T-cell (primary cell): ENCODE measurements at regions not wholly inside any gene's neighbourhood (a gene's known extent, or its start where the extent isn't known, plus 50 kb on each side); places are given as distances from the start of the nearest gene placed in this dataset.

Experiments used
- ATAC-seq, 4 experiments: fragments of 200-7000 bp in 3 of 4; fragments of 150-1000 bp in 1 of 4; cut with Tn5 transposase; replicated peaks in 1 of 4; 1 replicate in 3 of 4; 2 replicates in 1 of 4; pipeline ENCODE4 v1.10.0; 2021; ENCODE audit warnings: moderate library complexity in 3 of 4, mild to moderate bottlenecking in 2 of 4, moderate number of reproducible peaks in 1 of 4
- CTCF ChIA-PET, 2 donors: fragments of 300-600 bp; sonication (Branson Sonifier 250); formaldehyde crosslinking; loops; one replicate each; lab custom pipeline; 2022; ENCODE audit warnings: antibody characterized with exemption in 2 of 2; lab: Charles Lee
- POLR2A ChIA-PET, 2 donors: fragments of 300-600 bp; sonication (Branson Sonifier 250); formaldehyde crosslinking; loops; one replicate each; lab custom pipeline; 2022; ENCODE audit warnings: antibody characterized with exemption in 2 of 2; lab: Charles Lee
- DNase-seq, 35 experiments: peaks; one replicate each; pipeline versions ENCODE4 v3.0.0 to v3.0.0-alpha.2; 2013 to 2023
- H3K27ac ChIP-seq: one replicate; pipeline ENCODE4 v1.5.1; 2013; ENCODE audit warnings: low read length
- H3K27me3 ChIP-seq, 2 experiments: replicated peaks in 1 of 2; 1 replicate in 1 of 2; 2 replicates in 1 of 2; pipeline versions ENCODE4 v1.6.1 to v1.7.0; 2013; ENCODE audit warnings: low read length in 1 of 2, mixed read lengths in 1 of 2; ENCODE audit not compliant: control insufficient read depth in 2 of 2, insufficient read depth in 2 of 2; ENCODE audit errors: extremely low read depth in 1 of 2
- H3K36me3 ChIP-seq, 2 donors: 1 replicate in 1 of 2; 2 replicates in 1 of 2; pipeline versions ENCODE4 v1.6.1 to v1.7.0; 2013; ENCODE audit warnings: low read length in 1 of 2; ENCODE audit not compliant: control insufficient read depth in 2 of 2, insufficient read depth in 1 of 2; ENCODE audit errors: extremely low read depth in 1 of 2
- H3K4me1 ChIP-seq, 2 experiments: 1 replicate in 1 of 2; 2 replicates in 1 of 2; pipeline versions ENCODE4 v1.6.1 to v1.7.0; 2013; ENCODE audit warnings: low read length in 2 of 2, mixed read lengths in 1 of 2; ENCODE audit not compliant: insufficient read depth in 2 of 2, control insufficient read depth in 1 of 2; ENCODE audit errors: extremely low read depth in 1 of 2
- H3K4me3 ChIP-seq, 2 donors: 1 replicate in 1 of 2; 2 replicates in 1 of 2; pipeline versions ENCODE4 v1.5.1 to v1.7.0; 2013; ENCODE audit warnings: mild to moderate bottlenecking in 2 of 2, low read length in 1 of 2, moderate library complexity in 1 of 2; ENCODE audit not compliant: control insufficient read depth in 1 of 2; ENCODE audit errors: extremely low read depth in 1 of 2
- H3K9me3 ChIP-seq: 2 replicates; pipeline ENCODE4 v1.7.0; 2013
- H3K27ac Mint-ChIP-seq, 2 donors: one replicate each; pipeline ENCODE4 v1.8.0; 2020 to 2021; ENCODE audit warnings: mild to moderate bottlenecking in 2 of 2, mixed read lengths in 2 of 2
- H3K27me3 Mint-ChIP-seq, 2 donors: one replicate each; pipeline ENCODE4 v1.8.0; 2021 to 2022; ENCODE audit warnings: mixed read lengths in 2 of 2
- H3K36me3 Mint-ChIP-seq: one replicate; pipeline ENCODE4 v1.8.0; 2021; ENCODE audit warnings: mixed read lengths
- H3K4me1 Mint-ChIP-seq, 3 donors: one replicate each; pipeline ENCODE4 v1.8.0; 2020 to 2022; ENCODE audit warnings: mixed read lengths in 3 of 3, mild to moderate bottlenecking in 1 of 3
- H3K4me3 Mint-ChIP-seq, 3 donors: one replicate each; pipeline ENCODE4 v1.8.0; 2020 to 2022; ENCODE audit warnings: mild to moderate bottlenecking in 3 of 3, mixed read lengths in 3 of 3, moderate library complexity in 3 of 3
- H3K9me3 Mint-ChIP-seq, 3 donors: one replicate each; pipeline ENCODE4 v1.8.0; 2020 to 2022; ENCODE audit warnings: mixed read lengths in 3 of 3
- WGBS: methylation state at CpG from one replicate; pipeline ENCODE4 v1.1.5; 2013; ENCODE audit warnings: missing lambda C conversion rate; ENCODE audit not compliant: insufficient coverage; 5-methylcytosine and 5-hydroxymethylcytosine counted together

DNA sequence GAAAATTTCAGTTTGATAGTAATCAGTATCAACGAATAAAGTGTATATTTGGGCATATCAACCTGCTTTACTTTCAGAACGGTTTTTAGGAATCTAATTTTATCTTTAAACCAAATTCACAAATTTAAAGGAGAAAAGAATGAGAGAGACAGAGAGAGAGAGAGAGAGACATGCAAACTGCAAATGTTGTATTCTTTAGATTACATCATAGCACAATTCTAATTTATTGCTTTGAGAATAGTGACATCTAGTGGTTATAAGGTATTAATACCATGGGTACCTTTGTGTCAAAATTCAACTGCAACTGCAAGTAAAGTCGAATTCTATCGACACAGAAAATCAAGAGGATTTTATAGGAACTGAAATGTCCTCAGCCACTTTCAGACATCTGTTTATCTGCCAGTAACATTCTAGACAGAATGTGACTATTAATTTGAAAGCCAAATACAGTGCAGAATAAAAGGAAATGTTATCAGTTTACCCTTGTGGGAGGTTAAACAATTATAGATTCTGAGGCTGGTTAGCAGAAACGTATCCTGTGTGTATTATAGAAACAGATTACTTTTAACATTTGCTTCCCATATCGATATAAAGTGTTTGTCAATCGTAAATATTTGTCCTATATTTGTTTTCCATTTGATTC, 529.8 kb upstream of the VRK2 start:
- H3K4me3 ChIP-seq: no peak overlapping the region
- H3K4me3 Mint-ChIP-seq: no peak overlapping the region
- DNase-seq (peak in 1 of 35 experiments; percentile 29), ATAC-seq (no peak)
- no peaks in the 10 kb centered on the region for H3K9me3 ChIP-seq
- H3K27me3 Mint-ChIP-seq: no peaks in the 10 kb centered on the region
- no peak overlapping the region for H3K27ac Mint-ChIP-seq
- no peak overlapping the region for H3K27ac ChIP-seq
- ChIA-PET CTCF (interaction anchor here in 1 of 2 donors (1.0 kb wide), 1 partner anchor 13 kb away, joined by 3 read pairs; no protein-coding TSS in a partner anchor), POLR2A (no interaction called here)
- no peaks in the 10 kb centered on the region for H3K36me3 Mint-ChIP-seq
- no peaks in the 10 kb centered on the region for H3K4me1 ChIP-seq
- WGBS: no CpG with 5 or more reads among the region's 7 CpGs
- no peaks in the 10 kb centered on the region for H3K4me1 Mint-ChIP-seq
- H3K36me3 ChIP-seq: no peaks in the 10 kb centered on the region
- no peaks in the 10 kb centered on the region for H3K27me3 ChIP-seq
- peaks cover 0 to under 1% (median under 1%) of the 10 kb centered on the region in 3 donors for H3K9me3 Mint-ChIP-seq

DNA sequence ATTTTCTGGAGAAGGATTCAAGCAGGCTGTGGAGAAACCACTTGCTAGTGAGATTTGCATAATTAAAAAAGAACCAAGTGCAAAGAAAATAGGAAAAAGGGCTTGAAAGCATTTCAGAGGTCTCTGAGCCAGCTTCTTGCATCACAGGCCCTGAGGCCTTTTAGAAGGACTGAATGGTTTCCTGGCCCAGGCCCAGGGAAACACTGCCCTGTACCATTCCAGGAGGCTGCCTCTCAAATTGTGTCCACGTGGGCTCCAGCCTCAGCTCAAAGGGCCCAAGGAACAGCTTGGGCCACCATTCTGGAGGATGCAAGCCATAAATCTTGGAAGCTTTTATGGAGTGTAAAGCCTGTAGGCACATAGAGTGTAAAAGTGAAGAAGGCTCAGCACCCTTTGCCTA, 523.3 kb upstream of the VRK2 start:
- no peaks in the 10 kb centered on the region for H3K9me3 ChIP-seq
- no peaks in the 10 kb centered on the region for H3K36me3 ChIP-seq
- WGBS: 56% methylated on average over 1 of the region's 1 CpG
- H3K27ac Mint-ChIP-seq: no peak overlapping the region
- H3K4me3 ChIP-seq: no peak overlapping the region
- no peaks in the 10 kb centered on the region for H3K4me1 ChIP-seq
- H3K27me3 ChIP-seq: no peaks in the 10 kb centered on the region
- peaks cover 3 to 34% (median 20%) of the 10 kb centered on the region in 3 donors for H3K9me3 Mint-ChIP-seq
- ChIA-PET CTCF (no interaction called here), POLR2A (no interaction called here)
- no peak overlapping the region for H3K4me3 Mint-ChIP-seq
- no peaks in the 10 kb centered on the region for H3K4me1 Mint-ChIP-seq
- no peak overlapping the region for H3K27ac ChIP-seq
- no peaks in the 10 kb centered on the region for H3K36me3 Mint-ChIP-seq
- H3K27me3 Mint-ChIP-seq: no peaks in the 10 kb centered on the region
- ATAC-seq: no peak
- DNase-seq: no peak

DNA sequence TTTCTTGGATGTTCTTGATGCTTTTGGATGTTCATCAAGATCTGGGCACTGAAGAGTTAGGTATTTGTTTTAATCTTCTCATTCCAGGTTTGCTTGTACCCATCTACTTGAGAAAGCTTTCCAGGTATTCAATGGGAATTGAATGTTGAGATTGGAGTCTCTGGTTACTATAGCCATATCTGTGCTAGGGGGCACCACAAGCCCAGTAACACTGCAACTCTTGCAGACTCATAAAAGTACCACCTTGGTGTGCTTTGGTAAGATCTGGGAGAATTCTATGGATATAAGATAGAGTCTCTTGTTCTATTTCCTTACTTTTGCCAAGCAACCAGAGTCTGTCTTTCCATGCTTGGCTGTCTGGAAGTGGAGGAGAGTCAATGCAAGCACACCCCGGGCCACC, 518.9 kb upstream of the VRK2 start:
- DNase-seq: no peak
- no peaks in the 10 kb centered on the region for H3K27me3 Mint-ChIP-seq
- H3K27ac ChIP-seq: no peak overlapping the region
- no peak overlapping the region for H3K4me3 ChIP-seq
- H3K27me3 ChIP-seq: no peaks in the 10 kb centered on the region
- H3K9me3 ChIP-seq: no peaks in the 10 kb centered on the region
- no peaks in the 10 kb centered on the region for H3K4me1 Mint-ChIP-seq
- WGBS: 67% methylated on average over 1 of the region's 1 CpG
- H3K9me3 Mint-ChIP-seq: peaks cover 10 to 37% (median 21%) of the 10 kb centered on the region in 3 donors
- ChIA-PET POLR2A (no interaction called here), CTCF (no interaction called here)
- H3K36me3 ChIP-seq: no peaks in the 10 kb centered on the region
- ATAC-seq: no peak
- H3K4me1 ChIP-seq: no peaks in the 10 kb centered on the region
- H3K4me3 Mint-ChIP-seq: no peak overlapping the region
- H3K27ac Mint-ChIP-seq: no peak overlapping the region
- H3K36me3 Mint-ChIP-seq: no peaks in the 10 kb centered on the region

DNA sequence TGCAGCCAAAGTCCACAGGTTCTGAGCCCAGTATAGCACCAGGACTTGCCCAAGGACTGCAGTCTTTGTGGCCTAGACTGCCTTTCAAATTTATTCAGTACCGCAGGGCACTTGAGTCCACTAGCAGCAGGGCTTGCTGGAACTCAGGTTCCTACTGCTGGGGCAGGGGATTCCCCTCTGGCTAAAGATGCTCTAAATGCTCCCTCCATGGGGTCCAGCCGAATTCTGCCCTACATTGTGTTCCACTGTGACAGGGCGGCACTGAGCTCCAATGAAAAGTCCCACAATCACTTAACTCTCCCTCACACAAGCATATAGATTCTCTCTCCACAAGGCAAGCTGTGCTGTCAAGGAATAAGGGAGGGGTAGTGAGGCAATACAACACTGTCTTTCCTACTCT, 518.1 kb upstream of the VRK2 start:
- ChIA-PET CTCF (no interaction called here), POLR2A (no interaction called here)
- peaks cover 7 to 33% (median 21%) of the 10 kb centered on the region in 3 donors for H3K9me3 Mint-ChIP-seq
- no peaks in the 10 kb centered on the region for H3K36me3 Mint-ChIP-seq
- ATAC-seq (no peak), DNase-seq (no peak)
- Histone ChIP-seq H3K27me3 (no peaks in the 10 kb centered on the region), H3K4me3 (no peak overlapping the region), H3K4me1 (no peaks in the 10 kb centered on the region), H3K27ac (no peak overlapping the region), H3K9me3 (no peaks in the 10 kb centered on the region), H3K36me3 (no peaks in the 10 kb centered on the region)
- no peak overlapping the region for H3K4me3 Mint-ChIP-seq
- H3K4me1 Mint-ChIP-seq: no peaks in the 10 kb centered on the region
- no peak overlapping the region for H3K27ac Mint-ChIP-seq
- H3K27me3 Mint-ChIP-seq: no peaks in the 10 kb centered on the region
- WGBS: 80% methylated on average over 2 of the region's 3 CpGs

DNA sequence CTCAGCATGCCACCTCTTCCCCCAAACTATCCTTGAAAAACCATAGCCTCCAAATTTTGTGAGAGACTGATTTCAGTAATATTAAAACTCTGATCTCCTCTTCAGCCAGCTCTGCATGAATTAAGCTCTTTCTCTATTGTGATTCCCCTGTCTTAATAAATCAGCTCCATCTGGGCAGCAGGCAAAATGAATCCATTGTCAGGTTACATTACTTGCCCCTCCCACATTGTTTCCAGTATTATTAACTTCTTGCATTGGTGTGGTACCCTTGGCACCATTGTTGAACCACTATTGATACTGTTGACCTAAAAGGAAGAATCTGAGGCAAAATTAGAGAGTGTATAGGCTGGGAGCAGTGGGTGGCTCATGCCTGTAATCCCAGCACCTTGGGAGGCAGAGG, 512.2 kb upstream of the VRK2 start:
- Mint-ChIP-seq H3K4me3 (no peak overlapping the region), H3K4me1 (no peaks in the 10 kb centered on the region), H3K9me3 (peaks cover under 1 to 11% (median 6%) of the 10 kb centered on the region in 3 donors), H3K27me3 (no peaks in the 10 kb centered on the region), H3K36me3 (no peaks in the 10 kb centered on the region), H3K27ac (no peak overlapping the region)
- no peaks in the 10 kb centered on the region for H3K36me3 ChIP-seq
- ATAC-seq (no peak), DNase-seq (no peak)
- ChIA-PET CTCF (no interaction called here), POLR2A (no interaction called here)
- H3K9me3 ChIP-seq: no peaks in the 10 kb centered on the region
- no peak overlapping the region for H3K4me3 ChIP-seq
- H3K27ac ChIP-seq: no peak overlapping the region
- no peaks in the 10 kb centered on the region for H3K27me3 ChIP-seq
- H3K4me1 ChIP-seq: no peaks in the 10 kb centered on the region

DNA sequence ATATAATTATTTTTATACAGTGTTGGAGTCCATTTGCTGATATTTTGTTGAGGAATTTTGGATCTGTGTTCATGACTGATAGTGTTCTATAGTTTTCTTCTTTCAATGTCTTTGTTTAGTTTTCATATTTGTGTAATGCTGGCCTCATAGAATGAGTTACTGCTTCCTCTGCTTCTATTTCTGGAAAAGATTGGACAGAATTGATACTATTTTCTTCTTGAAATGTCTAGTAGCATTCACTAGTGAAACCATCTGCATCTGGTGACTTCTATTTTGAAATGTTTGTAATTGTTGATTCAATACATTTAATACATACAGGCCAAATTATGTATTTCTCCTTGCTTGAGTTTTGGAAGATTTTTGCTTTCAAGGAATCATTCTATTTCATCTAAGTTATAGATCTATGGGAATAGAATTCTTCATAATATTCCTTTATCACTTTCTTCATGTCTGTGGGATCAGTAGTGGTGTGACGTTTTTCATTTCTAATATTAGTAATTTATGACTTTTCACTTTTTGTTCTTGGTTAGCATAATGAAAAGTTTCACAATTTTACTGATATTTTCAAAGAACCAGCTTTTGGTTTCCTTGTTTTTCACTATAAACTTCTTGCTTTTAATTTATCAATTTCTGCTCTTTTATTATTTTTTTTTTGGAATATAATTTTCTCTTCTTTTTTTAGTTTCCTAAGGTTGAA, 509.9 kb upstream of the VRK2 start:
- Mint-ChIP-seq H3K27me3 (no peaks in the 10 kb centered on the region), H3K27ac (no peak overlapping the region), H3K9me3 (peaks cover 0 to 7% (median 6%) of the 10 kb centered on the region in 3 donors), H3K4me1 (no peaks in the 10 kb centered on the region), H3K36me3 (no peaks in the 10 kb centered on the region), H3K4me3 (no peak overlapping the region)
- WGBS: no CpG with 5 or more reads among the region's 1 CpG
- Histone ChIP-seq H3K27me3 (no peaks in the 10 kb centered on the region), H3K36me3 (no peaks in the 10 kb centered on the region), H3K9me3 (no peaks in the 10 kb centered on the region), H3K4me1 (no peaks in the 10 kb centered on the region), H3K27ac (no peak overlapping the region), H3K4me3 (no peak overlapping the region)
- ChIA-PET POLR2A (no interaction called here), CTCF (no interaction called here)
- no peak for ATAC-seq
- DNase-seq: no peak
